HG03558 (cell line): ENCODE measurements at regions not wholly inside any gene's neighbourhood (a gene's known extent, or its start where the extent isn't known, plus 50 kb on each side); places are given as distances from the start of the nearest gene placed in this dataset.

Experiments used
- ATAC-seq: cut with Tn5 transposase; IDR thresholded peaks from one replicate; pipeline ENCODE4 v1.9.1; 2021; ENCODE audit warnings: moderate number of reproducible peaks; ENCODE audit not compliant: unreplicated experiment; ENCODE audit errors: extremely low read depth

DNA sequence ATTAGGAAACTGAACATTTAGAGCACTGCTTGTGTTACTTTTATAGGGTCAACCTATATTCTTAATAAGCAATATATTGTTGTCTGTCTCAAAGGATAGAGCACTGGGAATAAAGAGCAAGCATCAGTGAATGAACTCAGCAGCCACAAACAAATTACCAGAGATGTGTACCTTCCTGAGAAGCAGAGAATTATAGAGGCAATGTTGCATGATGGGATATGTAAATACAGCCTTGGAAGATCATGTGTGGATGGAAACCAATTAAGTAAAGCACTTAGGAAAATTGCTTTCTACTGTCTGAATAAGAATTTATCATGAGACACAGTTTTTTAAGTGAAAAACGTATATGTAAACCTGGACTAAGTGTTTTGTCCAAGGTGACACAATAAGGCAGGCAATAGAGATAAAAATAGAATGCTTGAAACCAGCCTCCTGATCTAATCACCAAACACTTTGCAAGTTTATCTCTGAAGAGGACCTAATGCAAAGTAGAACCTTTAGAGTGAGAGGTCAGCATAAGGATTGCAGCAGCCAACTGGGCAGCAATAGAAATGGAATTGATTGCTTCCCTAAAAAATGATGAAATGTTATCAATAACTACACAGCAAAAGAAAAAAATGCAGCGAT lies 848.0 kb downstream of the TUSC7 start:
- no peak for ATAC-seq

DNA sequence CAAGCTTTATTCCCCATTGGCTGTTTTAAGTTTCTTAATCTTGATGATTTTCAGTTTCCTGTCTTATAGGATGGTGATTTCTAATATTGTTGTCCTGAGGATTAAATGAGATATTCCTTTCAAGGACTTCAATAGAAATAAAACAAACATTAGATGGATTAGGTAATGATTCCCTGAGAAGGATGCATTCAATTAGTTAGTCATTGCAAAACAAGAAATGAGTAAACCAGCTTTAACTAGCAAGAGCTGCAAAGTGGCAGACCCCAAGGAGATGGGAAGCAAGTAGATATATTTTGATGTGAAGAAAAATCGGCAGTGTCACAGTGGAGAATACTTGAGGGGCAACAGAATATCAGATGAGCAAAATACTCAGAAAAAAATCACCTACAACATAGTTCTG lies 849.1 kb downstream of the TUSC7 start:
- no peak for ATAC-seq

DNA sequence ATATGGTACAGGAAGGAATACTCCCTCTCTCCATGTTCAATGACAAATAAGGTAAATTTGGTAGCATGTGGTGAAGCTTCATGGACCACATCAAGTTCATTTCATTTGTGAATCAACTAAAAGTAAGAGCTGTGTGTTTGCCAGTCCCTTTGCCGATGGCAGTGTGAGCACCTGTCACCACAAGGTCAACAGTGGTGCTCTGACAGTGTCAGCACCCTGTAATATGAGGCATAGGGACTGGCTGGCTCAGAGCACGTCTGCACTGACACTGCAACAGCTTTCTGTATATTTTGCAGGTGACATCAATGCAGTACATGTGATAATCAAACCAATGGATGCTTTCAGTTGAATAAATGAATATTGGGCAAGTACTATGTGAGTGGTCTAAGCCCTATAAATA lies 852.4 kb downstream of the TUSC7 start:
- no peak for ATAC-seq

DNA sequence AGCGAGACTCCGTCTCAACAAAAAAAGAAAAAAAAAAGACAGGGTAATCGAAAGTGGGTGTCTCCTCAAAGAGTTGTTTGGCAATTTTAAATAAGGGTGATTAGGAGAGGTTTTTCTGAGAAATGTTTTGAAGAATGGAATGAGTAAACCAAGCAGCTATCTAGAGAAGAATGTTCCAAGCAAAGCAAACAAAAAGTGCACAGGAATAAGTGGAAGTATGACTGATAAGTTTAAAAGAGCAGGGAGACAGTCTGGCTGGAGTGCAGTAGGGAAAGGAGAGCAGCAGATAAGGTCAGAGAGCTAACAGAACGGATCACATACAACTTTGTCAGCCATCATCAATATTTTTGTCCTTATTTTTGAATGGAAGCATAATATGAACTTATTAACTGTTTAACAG lies 853.5 kb downstream of the TUSC7 start:
- ATAC-seq, result no peak

DNA sequence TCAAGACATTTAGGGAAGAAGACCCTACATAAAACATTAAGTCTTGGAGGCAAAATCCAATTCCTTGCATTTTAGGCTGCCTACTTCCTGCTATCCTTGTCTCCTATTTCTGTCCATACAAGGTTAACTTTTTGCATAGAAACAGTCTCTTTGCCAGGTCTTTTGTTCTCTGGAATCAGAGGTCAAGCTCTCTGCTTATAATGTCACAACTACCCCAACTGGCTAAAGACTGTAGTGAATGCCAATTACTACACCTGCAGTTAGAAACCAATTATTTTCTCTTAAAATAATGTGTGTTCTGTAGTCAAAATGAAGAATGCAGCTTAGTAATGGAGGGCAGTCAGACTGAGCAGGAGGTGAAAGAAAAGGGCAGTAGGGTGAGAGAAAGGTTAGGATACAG lies 856.2 kb downstream of the TUSC7 start:
- ATAC-seq, result no peak

DNA sequence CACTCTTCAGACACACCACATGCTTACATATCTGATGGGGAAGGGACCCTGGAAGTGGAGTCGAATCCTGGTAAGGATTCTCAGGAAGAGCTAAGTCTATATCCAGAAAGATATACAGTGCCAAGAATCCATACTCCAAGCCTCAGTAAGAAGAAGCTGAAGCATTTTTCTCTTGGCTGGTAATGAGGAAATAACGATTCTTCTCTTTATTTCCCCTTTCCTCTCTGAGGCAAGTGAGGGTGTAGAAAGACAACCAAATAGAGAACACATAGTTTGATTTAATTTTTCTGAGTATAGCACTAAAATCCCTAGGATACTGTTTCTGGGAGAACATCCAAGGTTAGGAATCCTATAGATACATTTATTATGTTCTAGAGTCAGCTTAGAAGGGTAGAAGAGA lies 857.3 kb downstream of the TUSC7 start:
- no peak for ATAC-seq

DNA sequence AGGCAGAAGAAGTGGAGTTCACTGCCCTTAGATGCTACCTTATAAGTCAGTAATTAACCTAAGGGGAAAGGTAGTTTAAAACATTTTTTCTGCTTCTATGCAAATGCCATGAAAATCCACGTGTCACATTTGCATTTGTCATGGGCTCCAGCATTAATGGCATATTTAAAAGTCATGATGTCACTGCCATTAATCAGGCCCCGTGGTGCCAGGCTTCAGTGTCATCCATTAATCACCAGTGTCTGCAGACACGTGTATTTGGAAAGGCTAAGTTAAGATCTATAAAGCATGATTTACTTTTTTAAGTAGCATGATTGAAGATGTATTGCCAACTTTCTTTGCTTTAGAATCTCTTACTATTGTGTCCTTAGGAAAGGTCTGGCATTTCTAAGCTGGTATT lies 857.8 kb downstream of the TUSC7 start:
- ATAC-seq, result no peak

DNA sequence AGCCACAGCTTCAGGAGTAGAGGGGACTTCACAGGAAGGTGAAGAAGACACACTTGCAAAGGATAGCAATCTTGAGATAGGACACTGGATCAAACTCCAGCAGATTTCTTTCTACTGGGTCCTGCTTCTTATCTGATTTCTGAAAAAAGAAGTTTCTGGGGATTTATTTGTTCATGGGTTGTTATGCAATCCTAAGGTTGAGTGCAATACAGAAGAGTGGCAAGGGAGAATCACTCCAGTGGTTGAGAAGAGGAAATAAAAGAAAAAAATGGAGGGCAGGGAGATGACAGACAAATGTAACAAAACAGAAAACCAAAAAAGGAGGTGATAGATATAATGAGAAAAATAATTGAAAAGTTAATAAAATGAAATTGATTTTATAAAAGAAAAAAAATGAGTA lies 858.3 kb downstream of the TUSC7 start:
- no peak for ATAC-seq

DNA sequence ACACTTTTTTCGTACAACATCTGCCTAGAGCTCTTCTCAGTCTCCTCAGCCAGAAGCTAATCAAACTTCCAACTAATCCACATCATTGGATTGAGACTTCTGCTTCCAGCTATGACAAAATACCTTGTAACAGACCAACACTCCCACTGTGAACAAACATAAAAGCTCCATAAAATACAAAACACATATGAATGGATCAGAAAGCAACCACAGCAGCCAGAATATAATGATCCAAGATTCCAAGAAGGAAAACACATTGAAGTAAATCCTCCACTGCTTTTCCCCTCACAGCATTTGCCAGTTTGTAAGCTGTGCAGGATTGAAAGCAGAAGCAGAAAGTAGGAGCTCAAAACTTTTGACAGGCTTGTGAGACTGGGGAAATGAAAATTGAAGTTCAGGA lies 863.2 kb downstream of the TUSC7 start:
- no peak for ATAC-seq

DNA sequence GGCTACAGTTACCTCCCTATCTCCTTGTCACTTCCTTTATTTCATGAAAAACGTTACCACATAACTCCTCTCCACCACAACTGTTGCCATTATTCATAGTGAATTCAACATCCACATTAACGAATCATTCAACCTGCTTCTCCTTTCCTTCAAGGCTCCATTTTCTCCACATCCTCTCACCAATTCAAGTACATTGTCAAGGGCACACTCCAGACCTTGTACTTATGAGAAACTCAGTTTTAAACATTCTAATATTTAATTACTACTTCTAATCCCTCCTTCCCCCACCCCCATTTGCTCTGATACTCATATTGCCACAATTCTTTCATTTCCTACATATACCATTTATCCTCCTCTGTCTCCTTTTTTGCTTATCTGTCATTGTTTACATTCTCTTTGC lies 871.2 kb downstream of the TUSC7 start:
- no peak for ATAC-seq

DNA sequence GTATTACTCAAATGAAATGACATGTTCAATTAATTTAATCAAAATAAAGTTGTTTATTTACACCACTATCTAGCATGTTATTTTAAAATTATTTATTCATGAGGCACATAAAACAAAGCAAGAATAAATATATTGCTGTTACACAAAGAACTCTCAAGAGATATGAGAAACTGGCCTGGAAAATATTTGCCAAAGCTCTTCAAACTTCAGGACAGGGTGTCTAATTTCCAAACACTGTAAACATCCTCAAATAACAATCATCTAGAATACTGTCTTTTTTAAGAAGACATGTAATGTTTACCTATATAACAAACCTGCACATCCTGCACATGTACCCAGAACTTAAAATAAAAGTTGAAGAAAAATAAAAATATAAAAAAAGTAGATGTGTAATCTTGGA lies 876.6 kb downstream of the TUSC7 start:
- ATAC-seq, result no peak

DNA sequence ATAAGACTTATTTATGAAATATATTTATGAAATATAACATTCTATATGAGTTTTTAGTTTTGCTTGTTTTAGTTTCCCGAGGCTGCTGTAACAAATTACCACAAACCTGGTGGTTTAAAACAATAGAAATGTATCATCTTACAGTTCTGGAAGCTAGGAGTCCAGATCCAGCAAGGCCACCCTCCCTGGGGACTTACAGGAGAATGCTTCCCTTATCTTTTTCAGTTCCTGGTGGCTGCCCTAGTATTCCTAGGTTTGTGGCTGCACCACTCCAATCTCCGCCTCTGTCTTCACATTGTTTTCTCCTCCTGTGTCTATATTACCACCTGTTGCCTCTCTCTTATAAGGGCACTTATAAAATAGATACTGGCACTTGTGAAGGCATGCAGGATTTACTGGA lies 877.8 kb downstream of the TUSC7 start:
- ATAC-seq, result no peak

DNA sequence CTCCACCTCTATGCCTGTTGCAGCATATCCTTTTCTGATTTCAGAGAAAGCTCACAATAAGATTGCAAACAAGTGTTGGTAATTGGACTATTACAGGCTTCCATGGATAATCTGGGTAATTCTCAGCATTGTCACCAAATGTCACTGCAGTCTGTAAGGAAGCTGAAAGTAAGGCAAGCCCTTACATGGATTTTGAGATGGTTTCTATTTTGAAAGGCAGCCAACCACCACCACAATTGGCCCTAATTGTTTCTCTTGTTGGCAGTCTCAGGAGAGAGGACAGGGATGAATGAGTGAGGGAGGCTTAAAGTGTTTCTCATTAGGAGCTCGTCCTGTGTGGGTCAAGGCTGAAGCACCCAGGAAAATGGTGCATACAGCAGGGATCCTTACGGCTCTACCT lies 879.9 kb downstream of the TUSC7 start:
- ATAC-seq, result no peak

DNA sequence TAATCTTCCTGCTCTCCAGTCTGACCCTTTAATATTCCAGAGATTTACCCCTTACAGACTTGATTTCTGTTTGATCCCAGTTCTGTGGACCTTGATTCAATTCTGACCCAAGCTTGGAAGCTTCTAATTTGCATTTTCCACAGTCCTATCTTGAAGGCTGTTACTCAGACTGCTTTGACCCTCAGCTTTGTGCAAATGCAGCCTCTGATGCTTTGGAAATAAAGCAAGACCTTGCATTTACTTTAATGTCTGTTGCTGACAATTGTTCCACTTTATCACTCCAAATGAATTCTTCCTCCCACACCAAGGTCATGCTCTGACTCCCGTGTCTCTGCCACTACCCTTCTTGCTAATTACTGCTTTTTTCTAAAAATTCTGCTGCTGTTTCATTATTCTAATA lies 886.0 kb downstream of the TUSC7 start:
- no peak for ATAC-seq

DNA sequence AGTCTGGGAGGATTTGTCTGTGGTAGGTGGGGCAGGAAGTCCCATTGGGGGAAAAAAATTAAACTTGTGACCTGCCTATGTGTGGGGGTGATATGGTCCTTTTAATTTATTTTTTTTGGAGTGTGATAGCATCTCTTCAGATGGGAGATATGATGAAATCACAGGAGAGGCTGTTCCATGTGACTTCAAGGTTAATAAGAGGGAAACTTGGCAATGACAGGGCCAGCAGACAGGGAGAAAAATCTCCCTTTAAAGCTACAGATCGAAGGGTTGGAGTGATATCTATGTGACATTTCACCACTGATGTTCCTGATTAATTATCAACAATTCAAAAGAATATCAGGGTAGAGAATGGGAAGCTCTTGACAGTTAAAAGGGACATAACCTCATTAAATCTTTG lies 886.9 kb downstream of the TUSC7 start:
- no peak for ATAC-seq

DNA sequence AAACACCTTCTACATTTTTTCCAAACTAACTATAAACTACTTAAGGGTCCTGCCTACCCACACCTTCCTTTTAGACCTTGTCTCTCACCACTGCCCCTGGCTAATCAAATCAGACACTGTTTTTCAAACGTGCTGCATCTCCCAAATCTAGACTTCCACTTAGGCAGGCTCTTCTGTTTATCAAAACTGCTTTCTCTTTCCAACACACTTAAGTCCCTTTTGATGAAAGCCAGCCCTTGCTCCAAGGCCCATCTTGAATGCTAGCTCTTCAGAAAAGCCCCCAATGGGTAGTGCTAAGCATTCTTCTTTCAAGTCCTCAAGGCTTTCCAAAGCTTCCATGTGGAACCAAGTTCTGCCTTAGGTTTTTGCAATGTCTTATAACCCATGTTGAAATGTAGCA lies 888.3 kb downstream of the TUSC7 start:
- ATAC-seq, result no peak

DNA sequence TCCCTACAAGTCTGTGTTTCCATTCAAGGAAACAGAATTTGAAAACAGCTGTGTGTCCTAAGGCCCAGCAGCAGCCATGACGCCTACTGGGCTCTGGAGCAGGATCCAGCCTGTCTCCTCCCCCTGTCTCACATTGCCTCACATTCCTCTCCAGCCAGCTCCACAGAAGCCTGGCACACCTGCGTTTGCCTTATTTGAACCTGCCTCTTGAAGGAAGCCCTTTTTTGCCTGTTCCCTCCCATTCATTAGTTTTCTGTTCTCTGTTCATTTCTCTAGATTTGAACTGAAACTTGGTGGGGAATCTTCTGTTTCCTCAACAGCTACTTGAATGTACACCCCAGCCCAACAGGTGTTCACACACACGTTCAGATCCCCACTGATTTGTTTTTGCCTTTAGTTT lies 890.5 kb downstream of the TUSC7 start:
- ATAC-seq, result no peak

DNA sequence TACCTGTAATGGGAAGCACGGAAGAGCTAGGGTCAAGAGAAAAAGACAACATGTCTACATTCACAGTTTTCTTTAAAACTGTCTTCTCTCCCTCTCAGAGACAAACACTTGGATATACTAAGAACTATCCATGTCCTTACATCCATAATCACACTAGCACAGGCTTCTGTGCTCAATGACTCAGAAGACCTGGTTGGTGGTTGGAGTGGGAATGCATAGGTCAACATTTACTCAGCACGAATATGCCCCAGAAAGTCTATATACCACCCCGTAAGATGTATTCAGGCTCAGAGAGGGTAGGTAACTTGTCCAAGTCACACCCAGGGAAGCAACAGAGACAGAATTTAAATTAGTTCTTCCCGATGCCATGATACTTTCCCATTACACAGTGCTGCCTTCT lies 891.1 kb downstream of the TUSC7 start:
- ATAC-seq, result no peak

DNA sequence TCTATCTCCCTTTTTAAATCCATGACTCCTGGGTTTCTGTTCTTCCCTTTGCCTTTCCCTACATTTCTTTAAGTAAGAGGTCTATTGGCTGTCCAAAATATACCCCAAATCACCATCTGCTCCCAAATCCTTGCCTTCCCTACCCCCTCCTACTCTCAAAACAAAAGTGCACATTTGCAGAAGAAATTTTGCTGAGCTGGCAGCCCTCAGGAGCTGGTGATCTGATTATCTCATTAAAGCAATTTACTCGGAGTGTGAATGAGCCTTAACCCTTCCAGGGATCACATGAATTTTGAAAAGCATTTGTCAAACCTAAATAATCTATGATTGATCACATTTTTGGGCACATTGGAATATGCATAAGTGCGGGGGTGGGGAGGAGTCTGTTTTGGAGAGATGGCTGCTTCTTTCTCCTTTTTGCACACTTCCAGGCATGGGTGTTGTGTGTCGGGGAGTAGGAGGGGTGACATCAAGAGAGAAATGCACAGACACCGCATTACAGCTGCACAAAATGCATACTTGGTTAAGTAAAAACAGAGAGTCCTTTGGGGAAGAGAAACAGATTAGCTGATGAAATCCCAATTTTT lies 892.6 kb downstream of the TUSC7 start:
- ATAC-seq, result no peak

DNA sequence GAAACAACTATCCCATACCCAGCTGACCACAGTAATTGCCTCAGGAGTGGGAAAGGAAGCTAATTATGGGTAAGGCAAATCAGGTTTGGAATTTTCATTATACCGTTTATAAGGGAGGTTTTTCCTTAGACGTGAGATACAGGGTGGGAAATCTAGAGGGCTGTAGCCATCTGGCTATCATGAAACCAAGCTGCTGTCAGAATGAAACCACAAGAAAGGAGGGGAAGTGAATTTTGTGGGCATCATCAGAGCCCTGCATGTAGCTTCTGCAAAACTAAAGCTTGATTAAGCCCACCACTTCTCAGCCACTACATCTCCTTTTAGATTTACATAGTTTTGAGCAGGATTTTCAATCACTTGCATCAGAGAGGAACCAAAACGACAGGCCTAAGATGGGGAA lies 893.5 kb downstream of the TUSC7 start:
- ATAC-seq, result no peak

DNA sequence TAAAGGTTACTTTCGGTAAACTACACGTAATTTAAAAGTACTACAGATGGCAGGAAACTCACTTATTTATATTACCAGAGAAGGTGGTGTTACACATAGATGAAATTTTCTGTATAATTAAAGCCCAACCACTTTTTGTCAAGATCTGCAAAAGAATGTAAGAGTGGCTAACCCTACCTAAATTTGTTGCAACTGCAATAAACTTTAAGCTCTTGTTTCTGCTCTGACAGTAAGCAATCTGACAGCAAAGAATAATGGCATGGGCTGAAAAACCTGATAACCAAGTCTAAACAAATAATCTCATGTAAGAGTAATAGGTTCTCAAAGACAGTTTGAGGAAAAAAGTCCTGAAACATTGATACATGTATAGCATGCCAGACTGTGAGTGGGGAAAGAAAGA lies 897.3 kb downstream of the TUSC7 start:
- ATAC-seq, result no peak

DNA sequence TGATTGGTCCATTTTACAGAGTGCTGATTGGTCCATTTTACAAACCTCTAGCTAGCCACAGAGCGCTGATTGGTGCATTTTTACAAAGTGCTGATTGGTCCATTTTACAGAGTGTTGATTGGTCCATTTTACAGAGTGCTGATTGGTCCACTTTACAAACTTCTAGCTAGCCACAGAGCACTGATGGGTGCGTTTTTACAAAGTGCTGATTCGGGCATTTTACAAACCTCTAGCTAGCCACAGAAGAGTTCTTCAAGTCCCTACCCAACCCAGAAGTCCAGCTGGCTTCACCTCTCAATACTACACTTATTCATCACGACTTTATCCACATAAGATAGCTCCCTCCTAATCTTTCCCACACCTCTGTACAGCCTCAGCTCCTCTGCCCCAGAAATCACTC lies 899.8 kb downstream of the TUSC7 start:
- ATAC-seq, result no peak

DNA sequence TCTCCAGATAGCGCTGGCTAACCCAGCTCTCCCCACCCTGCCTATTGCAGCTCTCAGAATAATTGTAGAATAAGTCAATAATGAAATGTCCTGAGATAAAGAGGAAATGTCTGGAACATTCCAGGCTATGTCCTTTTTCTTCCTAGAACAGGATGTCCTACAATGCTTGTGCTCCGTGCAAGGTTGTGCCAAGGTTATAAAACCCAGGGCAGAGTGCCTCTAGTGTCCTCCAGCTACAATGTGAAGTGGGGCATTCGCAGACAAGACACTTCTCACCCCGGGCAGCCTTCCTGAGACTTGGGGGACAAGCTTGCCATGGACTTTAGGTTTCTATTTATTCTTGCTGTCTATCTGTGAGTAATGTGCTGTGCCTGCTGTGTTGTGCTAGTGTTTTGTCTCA lies 900.6 kb downstream of the TUSC7 start:
- ATAC-seq, result no peak
